IPS-18c (cell line): ENCODE measurements at regions not wholly inside any gene's neighbourhood (a gene's known extent, or its start where the extent isn't known, plus 50 kb on each side); places are given as distances from the start of the nearest gene placed in this dataset.

ENCODE experiments used
- H3K4me3 ChIP-seq: 2 replicates; pipeline ENCODE4 v1.7.0; 2013; ENCODE audit warnings: low read depth, mild to moderate bottlenecking, low read length, moderate library complexity; ENCODE audit not compliant: insufficient read depth
- H3K9me3 ChIP-seq: one replicate; pipeline ENCODE4 v1.6.1; 2013; ENCODE audit warnings: mild to moderate bottlenecking, low read length, moderate library complexity; ENCODE audit not compliant: control insufficient read depth, insufficient read depth

DNA sequence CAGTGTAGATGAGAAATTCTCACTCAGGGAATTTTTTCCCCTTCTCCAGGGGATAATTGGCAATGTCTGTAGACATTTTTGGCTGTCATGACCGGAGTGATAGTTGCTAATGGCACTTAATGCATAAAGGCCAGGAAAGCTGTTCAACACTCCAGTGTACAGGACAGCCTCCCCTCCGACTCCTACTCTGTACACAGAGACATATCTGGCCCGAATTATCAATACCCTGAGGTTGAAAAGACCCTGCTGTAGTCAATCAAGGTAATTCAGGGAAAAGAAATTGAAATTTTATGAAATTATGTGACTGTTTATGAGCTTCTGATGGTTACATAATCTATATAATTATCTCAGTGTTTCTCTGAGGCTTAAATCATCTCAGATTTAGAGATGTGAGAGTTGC is 720.7 kb downstream of the OLFM4 start:
- no peak overlapping the region for H3K4me3 ChIP-seq

DNA sequence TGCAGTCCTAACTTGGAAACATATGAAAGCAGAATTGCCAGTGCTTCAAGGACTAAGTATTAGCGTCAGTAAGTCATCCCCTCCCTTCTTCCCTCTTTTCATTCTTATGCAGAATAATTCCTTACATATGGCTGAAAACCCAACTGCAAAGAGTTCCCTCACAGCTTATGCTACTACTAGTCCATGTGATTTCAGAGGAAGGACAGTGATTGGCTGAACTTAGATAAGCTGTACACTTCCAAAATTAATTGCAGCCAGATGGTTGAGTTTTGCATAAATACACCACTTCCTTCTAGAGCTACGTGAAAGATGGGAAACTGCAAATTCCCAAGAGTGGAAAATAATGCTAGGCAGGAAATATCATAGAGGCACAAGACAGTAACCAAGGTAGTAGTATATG is 730.4 kb downstream of the OLFM4 start:
- no peaks in the 10 kb centered on the region for H3K9me3 ChIP-seq
- no peak overlapping the region for H3K4me3 ChIP-seq

More for the DNA sequence above, 720.7 kb downstream of the OLFM4 start:
- H3K9me3 ChIP-seq = no peaks in the 10 kb centered on the region

DNA sequence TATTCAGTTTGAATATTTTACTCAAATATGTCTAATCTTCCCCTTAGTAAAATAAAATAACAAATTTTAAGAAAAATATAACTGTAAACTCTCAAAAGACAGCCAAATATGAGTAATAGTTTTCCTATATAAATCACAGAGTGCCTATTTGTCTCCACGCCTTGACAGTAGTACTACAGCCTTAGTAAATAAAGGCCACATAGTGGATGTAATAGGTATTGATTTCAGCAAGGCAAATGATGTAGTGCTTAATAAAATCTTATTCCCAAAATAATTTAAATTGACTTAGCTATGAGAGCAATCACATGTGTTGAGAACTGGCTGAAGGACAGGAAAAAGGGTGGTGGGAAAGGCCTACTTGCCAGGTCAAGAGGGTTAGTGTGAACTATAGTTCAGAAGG is 747.2 kb downstream of the OLFM4 start:
- Histone ChIP-seq H3K9me3 (no peaks in the 10 kb centered on the region), H3K4me3 (no peak overlapping the region)

DNA sequence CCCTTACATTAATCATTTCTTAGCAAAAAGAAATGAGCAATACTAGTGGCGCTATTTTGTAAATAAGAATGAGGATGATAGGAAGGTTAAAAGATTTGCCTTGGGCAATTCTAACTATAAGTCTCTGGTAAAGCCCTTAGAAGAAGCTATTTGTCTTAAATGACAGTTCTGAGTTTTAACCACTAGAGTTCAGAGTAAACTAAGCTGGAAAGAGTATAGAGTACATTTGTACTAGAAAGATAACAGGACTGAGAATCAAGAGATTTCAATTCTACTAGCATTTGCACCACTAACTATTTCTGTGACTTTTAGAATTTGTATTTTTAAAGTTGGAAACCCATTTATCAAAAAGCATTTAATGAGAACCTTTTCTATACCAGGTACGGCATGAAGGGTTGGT is 750.3 kb downstream of the OLFM4 start:
- H3K4me3 ChIP-seq = no peak overlapping the region
- no peaks in the 10 kb centered on the region for H3K9me3 ChIP-seq

DNA sequence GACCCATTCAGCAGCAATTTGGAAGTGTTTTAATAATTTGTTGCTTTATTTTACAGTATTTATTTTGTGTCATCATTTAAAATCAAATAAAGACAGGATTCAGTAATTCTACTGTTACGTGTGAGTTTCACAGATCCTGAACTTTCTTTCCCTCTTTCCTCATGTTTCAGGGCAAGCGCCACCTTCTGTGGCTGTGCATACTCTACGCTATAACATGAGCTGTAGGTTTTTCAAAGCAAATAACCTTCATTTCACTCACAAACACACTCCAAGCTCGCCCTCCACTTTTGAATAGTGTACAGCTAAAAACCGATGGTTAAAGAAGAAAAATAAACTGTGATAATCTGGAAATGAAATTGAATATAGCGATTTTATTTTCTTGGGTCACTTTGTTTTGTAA is 753.3 kb downstream of the OLFM4 start:
- H3K9me3 ChIP-seq = no peaks in the 10 kb centered on the region
- H3K4me3 ChIP-seq = no peak overlapping the region

DNA sequence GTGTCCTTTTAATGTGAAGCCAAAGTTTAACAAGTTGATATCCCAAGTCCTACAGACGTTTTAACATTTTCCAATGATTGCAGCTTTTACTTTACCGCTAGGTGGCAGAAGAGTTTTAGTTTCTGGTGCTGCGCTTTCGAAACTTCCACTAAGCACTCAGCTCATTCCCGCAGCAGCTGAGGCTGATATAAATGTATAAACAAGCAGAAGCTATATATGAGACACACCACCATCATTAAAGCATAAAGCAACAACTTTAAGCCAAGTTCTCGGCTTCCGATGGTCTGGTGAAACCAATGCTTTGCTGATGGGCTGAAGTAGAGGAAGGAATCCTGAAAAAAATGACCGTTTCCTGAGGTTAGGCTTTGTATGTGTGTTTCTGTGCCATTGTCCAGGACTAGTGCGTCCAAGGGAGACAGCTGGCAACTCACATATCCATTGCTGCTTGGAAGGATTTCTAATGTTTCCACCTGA is 753.9 kb downstream of the OLFM4 start:
- Histone ChIP-seq H3K9me3 (no peaks in the 10 kb centered on the region), H3K4me3 (no peak overlapping the region)

DNA sequence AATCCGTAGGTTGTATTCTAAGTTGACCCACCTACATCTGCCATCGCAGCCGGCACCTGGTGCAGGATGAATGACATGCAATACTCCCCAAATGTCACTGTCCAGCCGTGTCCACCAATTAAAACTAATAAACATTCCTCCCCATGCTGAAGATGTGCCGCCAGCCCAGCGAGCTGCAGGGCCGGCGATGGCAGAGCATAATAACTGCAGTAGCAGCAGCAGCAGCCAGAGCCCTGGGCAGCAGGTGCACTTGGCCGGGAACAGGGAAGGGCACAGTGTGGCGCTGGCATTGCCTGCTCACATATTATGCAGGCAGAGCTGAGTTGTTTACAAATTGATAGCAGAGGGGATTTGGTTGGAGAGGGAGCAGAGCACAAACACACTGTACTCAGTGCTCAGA is 754.9 kb downstream of the OLFM4 start:
- H3K4me3 ChIP-seq = no peak overlapping the region
- no peaks in the 10 kb centered on the region for H3K9me3 ChIP-seq

DNA sequence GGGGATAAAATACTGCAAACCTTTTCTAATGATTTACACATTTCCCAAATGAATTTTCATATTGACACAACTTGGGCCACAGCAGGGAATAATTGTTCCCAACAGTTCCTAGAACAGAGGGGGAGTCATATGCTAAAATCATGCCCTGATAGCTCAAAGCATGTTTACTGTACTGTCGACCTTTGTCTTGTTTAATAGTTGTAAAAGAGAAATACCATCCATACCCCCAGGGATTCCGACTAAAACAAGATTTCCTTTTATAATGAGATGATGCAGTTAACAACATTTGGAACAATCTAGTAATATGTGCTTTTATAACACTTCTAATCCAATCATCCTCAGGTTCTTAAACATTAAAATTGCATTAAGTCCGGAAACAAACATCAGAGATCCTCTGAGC is 759.7 kb downstream of the OLFM4 start:
- no peak overlapping the region for H3K4me3 ChIP-seq
- H3K9me3 ChIP-seq = no peaks in the 10 kb centered on the region

DNA sequence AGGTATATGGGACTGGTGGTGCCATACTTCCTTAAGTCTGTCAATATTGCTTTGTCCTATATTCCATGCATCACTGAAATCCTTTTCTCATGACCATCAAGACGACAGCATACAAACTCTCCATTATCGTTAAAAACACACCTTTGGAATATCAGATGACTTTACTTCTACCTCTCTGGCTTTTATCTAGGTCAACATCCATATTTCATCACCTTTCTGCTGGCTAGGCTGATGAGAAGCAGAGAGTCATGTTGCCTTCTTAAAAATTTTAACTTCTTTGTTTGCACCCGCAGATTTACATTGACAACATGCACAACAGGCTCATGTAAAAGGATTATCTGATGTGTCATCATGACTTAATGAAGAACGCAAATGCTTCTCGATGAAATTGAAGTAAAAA is 771.4 kb downstream of the OLFM4 start:
- no peaks in the 10 kb centered on the region for H3K9me3 ChIP-seq
- H3K4me3 ChIP-seq = no peak overlapping the region

DNA sequence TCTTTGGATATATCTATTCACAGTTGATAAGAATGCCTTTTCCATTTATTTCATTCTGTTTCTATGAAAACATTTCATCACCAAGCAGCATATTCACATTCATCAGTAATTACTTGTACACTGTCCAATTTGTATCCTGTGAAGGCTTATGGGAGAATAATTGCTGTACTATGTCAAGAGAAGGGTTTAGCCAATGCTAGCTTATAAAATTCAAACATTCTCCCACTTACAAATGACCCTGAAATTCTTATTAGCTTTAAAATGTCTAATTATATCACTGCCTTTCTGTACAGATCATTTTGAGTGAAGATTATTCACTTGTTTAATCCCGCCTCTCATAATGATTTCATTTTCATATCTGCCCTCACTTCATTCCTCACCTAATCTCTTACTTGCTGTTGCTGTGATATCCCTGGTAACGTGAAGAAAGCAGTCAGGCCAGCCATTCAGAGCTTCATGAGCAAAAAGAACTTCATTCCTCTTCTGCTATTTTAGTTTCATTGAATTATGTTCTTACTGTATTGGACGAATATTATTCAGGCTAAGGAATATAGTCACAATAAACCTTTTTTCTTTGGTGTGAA is 778.7 kb downstream of the OLFM4 start:
- Histone ChIP-seq H3K9me3 (no peaks in the 10 kb centered on the region), H3K4me3 (no peak overlapping the region)

DNA sequence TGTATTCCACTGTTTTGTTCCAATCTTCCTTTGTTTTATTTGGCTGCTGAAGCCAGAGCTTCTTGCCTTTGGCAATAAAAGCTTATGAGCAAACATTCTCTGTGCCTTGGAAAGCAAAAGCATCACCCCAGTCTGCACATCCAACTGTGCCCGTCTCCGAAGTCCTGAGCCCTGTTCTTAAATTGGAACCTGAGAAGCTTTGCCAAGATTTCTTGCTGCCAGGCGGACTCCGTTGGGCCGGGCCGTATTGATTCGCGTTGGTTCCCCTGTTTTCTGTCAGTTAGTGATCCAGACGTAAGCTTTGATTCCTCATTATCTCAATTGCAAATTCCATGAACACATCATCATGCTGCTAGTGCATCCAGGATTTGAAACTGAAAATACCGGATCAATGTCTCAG is 793.0 kb downstream of the OLFM4 start:
- H3K9me3 ChIP-seq = no peaks in the 10 kb centered on the region

DNA sequence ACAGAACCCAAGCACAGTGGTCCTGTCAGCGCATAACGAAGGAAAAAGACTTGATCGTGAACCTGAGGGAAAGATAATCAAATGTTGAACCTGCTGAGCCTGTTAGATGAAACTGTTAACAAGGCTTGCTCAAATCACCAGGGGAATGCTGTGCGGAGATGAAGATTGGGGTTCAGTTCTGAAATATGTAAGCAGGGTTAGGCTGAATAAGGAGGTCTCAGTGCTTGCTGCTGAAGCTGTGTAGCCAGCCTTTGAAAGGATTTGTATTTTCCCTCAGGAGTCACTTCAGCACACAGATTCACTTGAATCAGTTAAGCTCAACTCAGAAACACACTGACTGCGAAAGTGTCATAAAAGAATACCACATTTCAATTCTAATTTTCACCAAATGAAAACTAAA is 793.5 kb downstream of the OLFM4 start:
- H3K9me3 ChIP-seq = no peaks in the 10 kb centered on the region
- H3K4me3 ChIP-seq = no peak overlapping the region

More for the DNA sequence above, 793.0 kb downstream of the OLFM4 start:
- no peak overlapping the region for H3K4me3 ChIP-seq

DNA sequence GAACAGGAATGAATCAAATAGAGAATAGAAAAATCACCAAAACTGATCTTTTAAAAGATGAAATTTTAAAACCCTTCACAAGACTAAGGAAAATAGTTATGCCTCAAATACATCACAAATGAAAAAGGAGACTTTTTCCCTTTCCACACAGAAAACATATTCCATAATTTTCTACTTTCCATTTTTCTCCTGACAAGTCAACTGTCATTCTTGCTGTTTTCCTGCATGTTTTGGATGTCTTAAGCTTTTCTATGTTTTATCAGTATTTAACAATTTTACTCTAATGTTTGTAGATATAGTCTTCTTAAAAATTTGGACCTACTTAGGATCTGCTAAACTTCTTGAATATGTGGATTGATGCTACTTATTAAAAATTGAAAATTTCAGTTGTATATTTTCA is 810.8 kb downstream of the OLFM4 start:
- no peaks in the 10 kb centered on the region for H3K9me3 ChIP-seq
- H3K4me3 ChIP-seq = no peak overlapping the region

DNA sequence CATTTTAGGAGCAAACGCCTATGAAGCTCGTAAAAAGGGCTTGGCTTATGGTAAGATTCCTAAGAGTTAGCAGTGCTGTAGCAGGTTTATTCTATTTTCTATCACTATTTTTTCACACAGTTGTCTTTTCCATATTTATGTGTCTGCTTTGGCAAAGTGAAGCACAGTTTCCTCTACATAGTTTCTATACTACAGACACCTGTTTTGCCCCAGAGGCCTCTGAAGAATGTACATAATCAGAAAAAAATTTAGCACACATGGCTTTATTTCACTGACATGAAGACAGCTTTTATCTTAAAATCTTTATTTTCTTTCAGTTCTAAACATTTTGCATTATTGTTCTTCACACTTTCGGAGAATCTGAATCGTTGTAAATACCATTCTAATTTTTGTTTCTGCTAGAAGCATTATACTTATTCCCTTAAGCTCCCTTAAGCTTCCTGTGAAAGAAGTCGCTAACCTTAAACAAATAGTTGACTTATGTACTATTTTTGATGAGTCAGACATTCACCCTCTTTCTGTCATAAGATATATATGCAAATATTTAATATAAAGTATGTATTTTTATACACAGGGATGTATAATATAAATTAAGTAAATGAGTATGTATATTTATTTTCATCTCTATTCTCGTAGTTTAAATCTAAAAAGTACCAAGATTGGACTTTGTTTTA is 816.0 kb downstream of the OLFM4 start:
- Histone ChIP-seq H3K4me3 (no peak overlapping the region), H3K9me3 (no peaks in the 10 kb centered on the region)

DNA sequence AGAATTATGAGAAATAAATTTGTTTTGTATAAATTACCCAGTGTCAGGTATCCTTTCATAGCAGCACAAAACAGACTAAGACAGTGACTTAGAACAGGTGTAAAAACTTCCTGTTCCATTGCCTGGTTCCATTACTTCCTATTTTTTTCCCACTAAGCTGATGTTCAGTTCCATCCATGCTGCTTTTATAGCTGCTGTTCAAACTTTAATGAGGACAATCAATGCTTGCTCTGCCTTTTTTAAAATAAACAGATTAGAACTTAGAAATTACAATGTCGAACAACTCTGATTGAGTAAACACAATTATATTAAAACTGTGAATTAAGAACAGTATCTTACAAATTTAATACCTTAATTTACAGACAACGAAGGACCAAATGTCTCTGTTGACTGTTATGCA is 818.9 kb downstream of the OLFM4 start:
- Histone ChIP-seq H3K4me3 (no peak overlapping the region), H3K9me3 (peaks cover 2% of the 10 kb centered on the region)

DNA sequence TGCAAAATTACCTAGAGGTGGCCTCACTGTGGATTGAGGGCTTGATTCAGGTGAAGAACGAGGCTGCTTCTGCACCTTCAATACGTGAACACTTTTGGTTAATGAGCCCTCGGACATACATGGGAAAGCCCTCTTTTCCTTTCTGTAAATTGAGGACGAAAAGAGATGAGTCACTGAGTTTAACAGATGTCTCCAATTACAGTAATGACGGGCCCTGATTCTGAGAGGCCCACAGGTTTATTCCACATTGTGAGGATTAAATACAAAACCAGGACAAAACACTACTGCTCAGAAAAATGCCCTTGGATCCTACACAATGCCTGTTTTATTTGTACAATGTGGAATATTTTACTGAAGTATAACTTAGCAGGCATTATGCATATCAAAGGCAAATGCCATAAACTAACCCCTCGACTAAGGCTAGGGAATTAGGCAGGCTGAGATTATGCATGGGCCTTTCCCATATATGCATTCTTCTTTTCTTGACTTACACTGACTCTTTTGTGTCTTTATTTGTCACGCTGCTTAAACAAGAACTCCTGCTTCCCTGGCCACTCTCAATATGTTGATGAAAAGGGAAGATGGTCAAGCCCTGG is 819.9 kb downstream of the OLFM4 start:
- Histone ChIP-seq H3K9me3 (peaks cover 2% of the 10 kb centered on the region), H3K4me3 (no peak overlapping the region)

DNA sequence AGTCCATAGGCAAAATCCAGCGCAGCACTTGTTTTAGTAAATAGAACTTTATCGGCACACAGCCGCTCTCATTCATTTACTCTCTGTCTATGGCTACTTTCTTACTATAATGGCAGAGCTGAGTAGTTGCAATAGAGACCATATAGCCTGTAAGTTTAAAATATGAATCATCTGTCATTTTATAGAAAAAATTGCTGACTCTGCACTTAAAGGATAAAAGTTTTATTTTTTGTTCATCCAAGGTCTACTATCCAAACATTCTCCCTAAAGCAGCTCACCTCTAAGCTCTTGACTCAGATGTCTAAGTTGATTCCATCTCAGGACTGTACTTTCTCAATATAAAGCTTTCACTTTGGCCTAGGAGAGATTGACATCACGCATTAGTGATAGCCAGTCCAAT is 825.7 kb downstream of the OLFM4 start:
- Histone ChIP-seq H3K9me3 (peaks cover 2% of the 10 kb centered on the region), H3K4me3 (no peak overlapping the region)

DNA sequence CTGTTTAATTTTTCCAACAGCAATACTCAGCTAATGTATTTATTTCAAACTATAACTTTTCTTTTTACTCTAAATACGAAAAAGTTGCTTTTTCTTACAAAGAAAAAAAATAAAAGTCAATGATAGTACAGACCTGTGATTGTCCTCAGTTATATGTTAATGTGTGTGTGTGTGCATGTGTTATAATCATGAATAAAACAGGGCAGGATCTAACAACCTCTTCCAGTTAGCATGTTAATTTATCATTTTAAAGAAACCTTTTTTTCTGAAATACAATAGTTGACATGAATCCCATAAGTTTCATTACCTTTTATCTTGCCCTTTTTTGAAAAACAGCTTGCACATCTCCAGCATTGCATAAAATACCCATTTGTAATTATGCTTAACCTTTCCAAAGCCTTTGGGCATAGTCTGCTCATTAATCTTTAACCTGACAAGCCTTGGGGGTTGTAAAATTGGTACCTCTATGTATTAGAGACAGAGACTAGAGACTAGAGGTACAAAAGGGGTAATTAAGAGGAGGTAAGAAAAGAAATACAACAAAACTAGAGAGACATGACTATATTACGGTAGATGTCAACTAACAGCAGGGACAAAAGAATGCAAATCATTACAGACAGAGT is 828.1 kb downstream of the OLFM4 start:
- Histone ChIP-seq H3K9me3 (no peaks in the 10 kb centered on the region), H3K4me3 (no peak overlapping the region)
